ENCODE measurements at regions not wholly inside any gene's neighbourhood (a gene's known extent, or its start where the extent isn't known, plus 50 kb on each side); places are given as distances from the start of the nearest gene placed in this dataset.

- H3K4me3 ChIP-seq, result no peak overlapping the region
- WGBS, 2 donors, result 81 to 86% methylated on average over 4 of the region's 4 CpGs
- peaks cover 0 to 6% (median 0%) of the 10 kb centered on the region in 4 donors for H3K9me3 ChIP-seq
- intact Hi-C loops (cut with DNase I), result no loop called here
- H3K27ac ChIP-seq, result no peak overlapping the region
- TF ChIP-seq POLR2A (IDR thresholded peaks at IDR 0.05) (no peak), CTCF (IDR thresholded peaks at IDR 0.05) (no peak), EP300 (IDR thresholded peaks at IDR 0.05) (no peak), POLR2AphosphoS5 (IDR thresholded peaks at IDR 0.05) (no peak)
- no peak for DNase-seq
- H3K27me3 ChIP-seq, result no peaks in the 10 kb centered on the region
- H3K4me1 ChIP-seq, result peaks cover 0 to 28% (median 13%) of the 10 kb centered on the region in 4 donors
- no peaks in the 10 kb centered on the region for H3K36me3 ChIP-seq
Observed at GRCh38 chr7:13035233-13035632, 347.8 kb downstream of the ARL4A start.

- H3K4me3 ChIP-seq, result no peak overlapping the region
- H3K9me3 ChIP-seq, result peaks cover 0 to 6% (median 0%) of the 10 kb centered on the region in 4 donors
- TF ChIP-seq POLR2AphosphoS5 (IDR thresholded peaks at IDR 0.05), result no peak
- TF ChIP-seq EP300 (IDR thresholded peaks at IDR 0.05), result no peak
- TF ChIP-seq POLR2A (IDR thresholded peaks at IDR 0.05), result no peak
- TF ChIP-seq CTCF (IDR thresholded peaks at IDR 0.05), result no peak
- no peak for DNase-seq
- no peak overlapping the region for H3K27ac ChIP-seq
- peaks cover 0 to 28% (median 13%) of the 10 kb centered on the region in 4 donors for H3K4me1 ChIP-seq
- no peaks in the 10 kb centered on the region for H3K27me3 ChIP-seq
- intact Hi-C loops (cut with DNase I), result no loop called here
- no peaks in the 10 kb centered on the region for H3K36me3 ChIP-seq
Observed at GRCh38 chr7:13036256-13036780, 348.9 kb downstream of the ARL4A start.

GRCh38 chr7:13037216-13037615 lies 349.8 kb downstream of the ARL4A start:
- H3K9me3 ChIP-seq, result peaks cover 0 to 6% (median 0%) of the 10 kb centered on the region in 4 donors
- H3K4me1 ChIP-seq, result peaks cover 0 to 23% (median 13%) of the 10 kb centered on the region in 4 donors
- intact Hi-C loops (cut with DNase I), result no loop called here
- WGBS, 2 donors, result 37 to 48% methylated on average over 1 of the region's 1 CpG
- TF ChIP-seq POLR2AphosphoS5 (IDR thresholded peaks at IDR 0.05), result no peak
- TF ChIP-seq EP300 (IDR thresholded peaks at IDR 0.05), result no peak
- TF ChIP-seq CTCF (IDR thresholded peaks at IDR 0.05), result no peak
- no peak for TF ChIP-seq POLR2A (IDR thresholded peaks at IDR 0.05)
- DNase-seq, result no peak
- H3K4me3 ChIP-seq, result no peak overlapping the region
- H3K27me3 ChIP-seq, result no peaks in the 10 kb centered on the region
- H3K36me3 ChIP-seq, result no peaks in the 10 kb centered on the region
- no peak overlapping the region for H3K27ac ChIP-seq

- TF ChIP-seq CTCF (IDR thresholded peaks at IDR 0.05) (no peak), POLR2AphosphoS5 (IDR thresholded peaks at IDR 0.05) (no peak), EP300 (IDR thresholded peaks at IDR 0.05) (no peak), POLR2A (IDR thresholded peaks at IDR 0.05) (no peak)
- Histone ChIP-seq H3K27ac (no peak overlapping the region), H3K27me3 (no peaks in the 10 kb centered on the region), H3K4me1 (peaks cover 0 to 14% (median 5%) of the 10 kb centered on the region in 4 donors), H3K9me3 (no peaks in the 10 kb centered on the region), H3K4me3 (no peak overlapping the region), H3K36me3 (no peaks in the 10 kb centered on the region)
- no peak for DNase-seq
- WGBS, 2 donors, result 74 to 88% methylated on average over 13 of the region's 13 CpGs
- intact Hi-C loops (cut with DNase I), result no loop called here
Observed at GRCh38 chr7:13041368-13041988, 354.0 kb downstream of the ARL4A start.

All from sigmoid colon (tissue), 6 donors.